ENCODE measurements at regions not wholly inside any gene's neighbourhood (a gene's known extent, or its start where the extent isn't known, plus 50 kb on each side); places are given as distances from the start of the nearest gene placed in this dataset.

DNA sequence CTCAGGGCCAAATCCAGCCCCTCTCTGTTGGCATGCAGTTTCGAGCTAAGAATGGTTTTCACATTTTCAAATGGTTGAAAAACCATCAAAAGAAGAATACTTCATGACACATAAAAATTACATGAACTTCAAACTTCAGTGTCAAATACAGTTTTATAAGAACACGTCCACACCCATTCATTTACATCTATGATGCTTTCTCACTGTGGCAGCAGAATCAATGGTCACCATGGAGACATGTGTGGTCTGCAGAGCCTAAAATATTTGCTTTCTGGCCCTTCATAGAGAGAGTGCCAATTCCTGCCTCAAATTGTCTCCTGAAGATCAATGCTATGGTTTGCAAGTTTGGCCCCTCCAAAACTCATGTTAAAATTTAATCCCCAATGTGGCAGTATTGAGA is 405.8 kb downstream of the OCA2 start (continued):
- TF ChIP-seq RAD21 (CRISPR knock-in tag; IDR thresholded peaks at IDR 0.05) (no peak), KLF16 (CRISPR knock-in tag; IDR thresholded peaks at IDR 0.05) (no peak)

DNA sequence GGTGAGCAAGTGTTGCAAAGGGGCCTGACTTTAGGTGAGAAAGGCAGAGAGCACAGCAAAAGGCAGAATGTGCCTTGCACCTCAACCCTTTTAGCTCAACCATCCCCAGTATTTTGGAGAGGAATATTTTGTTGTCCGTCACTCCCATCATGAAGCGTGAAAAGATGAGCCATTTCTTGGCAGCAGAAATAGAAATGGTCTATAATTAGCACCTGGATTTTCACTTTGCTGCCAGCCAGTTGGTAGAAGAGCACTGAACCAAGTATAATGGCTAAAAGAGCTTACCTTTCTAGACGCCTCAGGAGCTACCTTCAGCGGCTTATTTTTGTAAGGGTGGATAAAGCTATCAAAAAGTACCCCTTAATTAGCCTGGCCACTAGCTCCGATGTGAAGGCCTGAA is 406.7 kb downstream of the OCA2 start:
- 47% methylated on average over 5 of the region's 5 CpGs for WGBS (ENCODE audit: low lambda C conversion rate)
- in situ Hi-C loops (cut with HindIII; ENCODE audit: extremely low pct_ligation_motif_present, low pct_unique_long_range_greater_than_20kb), result no loop called here
- Histone ChIP-seq H3K4me3 (replicated peaks in 1 of 3; ENCODE audit: insufficient read depth in 1 of 3, low read depth in 2 of 3, low read length in 3 of 3) (no peak overlapping the region), H3K9ac (ENCODE audit: insufficient read depth, low read depth, low read length) (no peak overlapping the region), H3K4me1 (ENCODE audit: insufficient read depth, low read length) (no peaks in the 10 kb centered on the region), H3K36me3 (replicated peaks in 1 of 2; ENCODE audit: control insufficient read depth in 1 of 2, insufficient read depth in 2 of 2, low read length in 2 of 2) (no peaks in the 10 kb centered on the region), H3K4me2 (ENCODE audit: low read depth, low read length) (no peak overlapping the region), H3K9me3 (ENCODE audit: low read length) (no peaks in the 10 kb centered on the region; the same call in 1 of the 2 replicates), H4K20me1 (ENCODE audit: insufficient read depth, low read length) (no peaks in the 10 kb centered on the region), H2AFZ (ENCODE audit: low read length) (no peak overlapping the region), H3K27ac (ENCODE audit: extremely low read length, insufficient read depth, low read length) (no peak overlapping the region), H3K79me2 (ENCODE audit: insufficient read depth, low read length) (no peaks in the 10 kb centered on the region), H3K27me3 (ENCODE audit: control insufficient read depth in 1 of 2, insufficient read depth in 2 of 2, low read length in 2 of 2) (no peaks in the 10 kb centered on the region; a peak in 1 of 5 replicates)
- ATAC-seq, result no peak
- ChIA-PET CTCF (ENCODE audit: low intra/inter-chr PET ratio, low total read pairs) (no interaction called here), POLR2A (no interaction called here)
- DNase-seq (ENCODE audit: low spot score), result no peak
- BruUV-seq (replicated peaks), result no TSS peak
- FAIRE-seq, result no peak
- intact Hi-C loops (cut with micrococcal nuclease; ENCODE audit: unreplicated experiment), result no loop called here
- TF ChIP-seq ONECUT2 (CRISPR knock-in tag; IDR thresholded peaks at IDR 0.05), result no peak
- TF ChIP-seq IRF2 (CRISPR knock-in tag; IDR thresholded peaks at IDR 0.05), result no peak
- no peak for TF ChIP-seq POLR2A (IDR thresholded peaks at IDR 0.05; ENCODE audit: insufficient read depth in 1 of 2, low read depth in 2 of 2, low read length in 2 of 2)
- no peak for TF ChIP-seq FOXK2 (IDR thresholded peaks at IDR 0.05)
- TF ChIP-seq, protein P1, sequence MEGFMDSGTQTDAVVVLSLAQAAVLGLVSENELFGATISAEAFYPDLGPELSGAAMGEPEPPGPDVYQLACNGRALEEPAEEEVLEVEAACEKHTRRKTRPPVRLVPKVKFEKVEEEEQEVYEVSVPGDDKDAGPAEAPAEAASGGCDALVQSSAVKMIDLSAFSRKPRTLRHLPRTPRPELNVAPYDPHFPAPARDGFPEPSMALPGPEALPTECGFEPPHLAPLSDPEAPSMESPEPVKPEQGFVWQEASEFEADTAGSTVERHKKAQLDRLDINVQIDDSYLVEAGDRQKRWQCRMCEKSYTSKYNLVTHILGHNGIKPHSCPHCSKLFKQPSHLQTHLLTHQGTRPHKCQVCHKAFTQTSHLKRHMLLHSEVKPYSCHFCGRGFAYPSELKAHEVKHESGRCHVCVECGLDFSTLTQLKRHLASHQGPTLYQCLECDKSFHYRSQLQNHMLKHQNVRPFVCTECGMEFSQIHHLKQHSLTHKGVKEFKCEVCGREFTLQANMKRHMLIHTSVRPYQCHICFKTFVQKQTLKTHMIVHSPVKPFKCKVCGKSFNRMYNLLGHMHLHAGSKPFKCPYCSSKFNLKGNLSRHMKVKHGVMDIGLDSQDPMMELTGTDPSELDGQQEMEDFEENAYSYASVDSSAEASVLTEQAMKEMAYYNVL (CRISPR knock-in tag; IDR thresholded peaks at IDR 0.05; ENCODE audit: borderline replicate concordance), result no peak
- TF ChIP-seq, protein P2, sequence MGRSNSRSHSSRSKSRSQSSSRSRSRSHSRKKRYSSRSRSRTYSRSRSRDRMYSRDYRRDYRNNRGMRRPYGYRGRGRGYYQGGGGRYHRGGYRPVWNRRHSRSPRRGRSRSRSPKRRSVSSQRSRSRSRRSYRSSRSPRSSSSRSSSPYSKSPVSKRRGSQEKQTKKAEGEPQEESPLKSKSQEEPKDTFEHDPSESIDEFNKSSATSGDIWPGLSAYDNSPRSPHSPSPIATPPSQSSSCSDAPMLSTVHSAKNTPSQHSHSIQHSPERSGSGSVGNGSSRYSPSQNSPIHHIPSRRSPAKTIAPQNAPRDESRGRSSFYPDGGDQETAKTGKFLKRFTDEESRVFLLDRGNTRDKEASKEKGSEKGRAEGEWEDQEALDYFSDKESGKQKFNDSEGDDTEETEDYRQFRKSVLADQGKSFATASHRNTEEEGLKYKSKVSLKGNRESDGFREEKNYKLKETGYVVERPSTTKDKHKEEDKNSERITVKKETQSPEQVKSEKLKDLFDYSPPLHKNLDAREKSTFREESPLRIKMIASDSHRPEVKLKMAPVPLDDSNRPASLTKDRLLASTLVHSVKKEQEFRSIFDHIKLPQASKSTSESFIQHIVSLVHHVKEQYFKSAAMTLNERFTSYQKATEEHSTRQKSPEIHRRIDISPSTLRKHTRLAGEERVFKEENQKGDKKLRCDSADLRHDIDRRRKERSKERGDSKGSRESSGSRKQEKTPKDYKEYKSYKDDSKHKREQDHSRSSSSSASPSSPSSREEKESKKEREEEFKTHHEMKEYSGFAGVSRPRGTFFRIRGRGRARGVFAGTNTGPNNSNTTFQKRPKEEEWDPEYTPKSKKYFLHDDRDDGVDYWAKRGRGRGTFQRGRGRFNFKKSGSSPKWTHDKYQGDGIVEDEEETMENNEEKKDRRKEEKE (IDR thresholded peaks at IDR 0.05), result no peak
- TF ChIP-seq, protein P3, sequence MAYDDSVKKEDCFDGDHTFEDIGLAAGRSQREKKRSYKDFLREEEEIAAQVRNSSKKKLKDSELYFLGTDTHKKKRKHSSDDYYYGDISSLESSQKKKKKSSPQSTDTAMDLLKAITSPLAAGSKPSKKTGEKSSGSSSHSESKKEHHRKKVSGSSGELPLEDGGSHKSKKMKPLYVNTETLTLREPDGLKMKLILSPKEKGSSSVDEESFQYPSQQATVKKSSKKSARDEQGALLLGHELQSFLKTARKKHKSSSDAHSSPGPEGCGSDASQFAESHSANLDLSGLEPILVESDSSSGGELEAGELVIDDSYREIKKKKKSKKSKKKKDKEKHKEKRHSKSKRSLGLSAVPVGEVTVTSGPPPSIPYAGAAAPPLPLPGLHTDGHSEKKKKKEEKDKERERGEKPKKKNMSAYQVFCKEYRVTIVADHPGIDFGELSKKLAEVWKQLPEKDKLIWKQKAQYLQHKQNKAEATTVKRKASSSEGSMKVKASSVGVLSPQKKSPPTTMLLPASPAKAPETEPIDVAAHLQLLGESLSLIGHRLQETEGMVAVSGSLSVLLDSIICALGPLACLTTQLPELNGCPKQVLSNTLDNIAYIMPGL (CRISPR knock-in tag; IDR thresholded peaks at IDR 0.05; ENCODE audit: borderline replicate concordance in 1 of 2, low read depth in 1 of 2), result no peak
- no peak for TF ChIP-seq LCORL (IDR thresholded peaks at IDR 0.05)
- TF ChIP-seq LCORL (CRISPR knock-in tag; IDR thresholded peaks at IDR 0.05), result no peak
- no peak for TF ChIP-seq KAT8 (CRISPR knock-in tag; IDR thresholded peaks at IDR 0.05)
- no peak for TF ChIP-seq ZNF326 (CRISPR knock-in tag; IDR thresholded peaks at IDR 0.05; ENCODE audit: borderline replicate concordance)
- TF ChIP-seq SMAD9 (CRISPR knock-in tag; IDR thresholded peaks at IDR 0.05), result no peak

All from HepG2 (cell line).